22Rv1 (cell line): ENCODE measurements at regions not wholly inside any gene's neighbourhood (a gene's known extent, or its start where the extent isn't known, plus 50 kb on each side); places are given as distances from the start of the nearest gene placed in this dataset.
"Not testable (repeated sequence)": the region's sequence is repeated elsewhere in the genome, so short reads cannot be mapped to it uniquely, and the experiment has no call there.

Source experiments
- H3K27ac ChIP-seq: fragments of 450-650 bp; 2 replicates; pipeline ENCODE4 v1.5.1; 2017
- ZFX ChIP-seq: fragments of 450-650 bp; IDR thresholded peaks from 2 replicates; pipeline ENCODE4 v1.6.1; 2017; ENCODE audit warnings: antibody characterized with exemption, borderline replicate concordance
- TF ChIP-seq, protein P1 (sequence below): fragments of 450-650 bp; IDR thresholded peaks from 2 replicates; pipeline ENCODE4 v1.5.1; 2017; ENCODE audit warnings: mild to moderate bottlenecking

DNA sequence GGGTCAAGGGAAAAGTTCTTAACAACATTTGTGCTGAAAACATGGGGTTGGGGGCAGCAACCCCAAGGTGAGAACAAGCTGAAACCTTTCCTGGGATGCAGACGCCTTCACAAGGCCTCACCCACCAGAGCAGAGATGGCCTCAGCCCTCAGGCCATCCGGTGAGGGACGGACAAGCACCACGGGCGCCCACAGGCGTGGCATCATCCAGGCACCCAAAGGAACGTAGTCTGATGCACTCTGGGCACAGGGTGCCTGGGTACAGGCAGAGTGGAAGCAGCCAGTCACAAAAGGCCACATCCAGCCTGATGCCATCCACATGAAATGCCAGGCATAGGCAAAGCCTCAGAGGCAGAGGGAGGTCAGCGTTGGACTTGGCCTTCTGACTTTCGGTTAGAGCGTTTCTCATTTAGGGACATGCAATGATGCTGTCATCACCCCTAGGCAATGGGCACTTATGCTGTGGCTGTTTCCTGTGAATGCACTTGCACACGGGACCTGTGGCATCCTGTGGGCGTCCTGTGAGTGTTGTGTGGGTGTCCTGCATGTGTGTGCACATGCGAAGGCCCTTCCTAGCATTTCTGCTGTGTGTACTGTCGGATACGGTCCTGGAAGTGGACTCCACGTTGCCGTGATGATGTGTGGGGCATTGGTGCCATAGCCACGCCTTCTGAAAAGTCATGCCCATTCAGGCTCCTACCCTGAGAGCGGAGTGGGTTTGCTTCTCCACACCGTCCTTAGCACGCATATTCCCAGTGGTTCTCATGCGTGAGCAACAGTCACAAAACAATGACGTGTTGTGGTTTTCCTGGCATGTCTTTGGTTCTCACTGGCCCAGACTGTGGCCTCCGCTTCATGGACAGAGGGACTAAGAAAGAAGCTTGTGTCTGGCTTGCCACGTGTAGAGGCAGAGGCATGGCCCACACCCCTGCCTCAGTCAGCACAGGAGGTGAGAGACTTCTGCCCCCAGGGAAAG, 52.7 kb upstream of the ZNF469 start:
- no peak overlapping the region for H3K27ac ChIP-seq
- no peak for TF ChIP-seq ZFX
- TF ChIP-seq, protein P1, sequence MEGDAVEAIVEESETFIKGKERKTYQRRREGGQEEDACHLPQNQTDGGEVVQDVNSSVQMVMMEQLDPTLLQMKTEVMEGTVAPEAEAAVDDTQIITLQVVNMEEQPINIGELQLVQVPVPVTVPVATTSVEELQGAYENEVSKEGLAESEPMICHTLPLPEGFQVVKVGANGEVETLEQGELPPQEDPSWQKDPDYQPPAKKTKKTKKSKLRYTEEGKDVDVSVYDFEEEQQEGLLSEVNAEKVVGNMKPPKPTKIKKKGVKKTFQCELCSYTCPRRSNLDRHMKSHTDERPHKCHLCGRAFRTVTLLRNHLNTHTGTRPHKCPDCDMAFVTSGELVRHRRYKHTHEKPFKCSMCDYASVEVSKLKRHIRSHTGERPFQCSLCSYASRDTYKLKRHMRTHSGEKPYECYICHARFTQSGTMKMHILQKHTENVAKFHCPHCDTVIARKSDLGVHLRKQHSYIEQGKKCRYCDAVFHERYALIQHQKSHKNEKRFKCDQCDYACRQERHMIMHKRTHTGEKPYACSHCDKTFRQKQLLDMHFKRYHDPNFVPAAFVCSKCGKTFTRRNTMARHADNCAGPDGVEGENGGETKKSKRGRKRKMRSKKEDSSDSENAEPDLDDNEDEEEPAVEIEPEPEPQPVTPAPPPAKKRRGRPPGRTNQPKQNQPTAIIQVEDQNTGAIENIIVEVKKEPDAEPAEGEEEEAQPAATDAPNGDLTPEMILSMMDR = no peak

DNA sequence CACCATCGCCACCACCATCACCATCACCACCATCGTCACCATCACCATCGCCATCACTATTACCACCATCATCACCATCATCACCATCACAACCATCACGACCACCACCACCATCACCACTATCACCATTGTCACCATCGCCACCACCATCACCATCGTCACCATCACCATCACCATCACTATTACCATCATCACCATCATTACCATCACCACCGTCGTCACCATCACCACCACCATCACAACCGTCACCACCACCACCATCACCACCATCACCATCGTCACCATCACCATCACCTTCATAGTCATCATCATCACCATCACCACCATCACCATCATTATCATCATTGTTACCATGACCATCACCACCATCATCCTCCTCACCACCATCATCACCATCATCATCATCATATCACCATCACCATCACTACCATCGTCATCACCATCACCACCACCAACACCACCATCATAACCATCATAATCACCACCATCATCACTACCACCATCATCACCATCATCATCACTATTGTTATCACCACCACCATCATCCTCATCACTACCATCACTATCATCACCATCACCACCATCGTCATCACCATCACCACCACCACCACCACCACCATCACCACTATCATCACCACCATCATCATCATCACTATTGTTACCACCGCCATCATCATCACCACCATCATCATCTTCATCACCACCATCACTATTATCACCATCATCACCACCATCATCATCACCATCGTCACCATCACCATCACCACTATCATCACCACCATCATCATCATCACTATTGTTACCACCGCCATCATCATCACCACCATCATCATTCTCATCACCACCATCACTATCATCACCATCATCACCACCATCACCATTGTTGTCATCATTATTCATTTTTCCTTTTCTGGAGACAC, 51.5 kb upstream of the ZNF469 start:
- no peak overlapping the region for H3K27ac ChIP-seq
- TF ChIP-seq ZFX = no peak
- TF ChIP-seq, protein P1 = no peak

DNA sequence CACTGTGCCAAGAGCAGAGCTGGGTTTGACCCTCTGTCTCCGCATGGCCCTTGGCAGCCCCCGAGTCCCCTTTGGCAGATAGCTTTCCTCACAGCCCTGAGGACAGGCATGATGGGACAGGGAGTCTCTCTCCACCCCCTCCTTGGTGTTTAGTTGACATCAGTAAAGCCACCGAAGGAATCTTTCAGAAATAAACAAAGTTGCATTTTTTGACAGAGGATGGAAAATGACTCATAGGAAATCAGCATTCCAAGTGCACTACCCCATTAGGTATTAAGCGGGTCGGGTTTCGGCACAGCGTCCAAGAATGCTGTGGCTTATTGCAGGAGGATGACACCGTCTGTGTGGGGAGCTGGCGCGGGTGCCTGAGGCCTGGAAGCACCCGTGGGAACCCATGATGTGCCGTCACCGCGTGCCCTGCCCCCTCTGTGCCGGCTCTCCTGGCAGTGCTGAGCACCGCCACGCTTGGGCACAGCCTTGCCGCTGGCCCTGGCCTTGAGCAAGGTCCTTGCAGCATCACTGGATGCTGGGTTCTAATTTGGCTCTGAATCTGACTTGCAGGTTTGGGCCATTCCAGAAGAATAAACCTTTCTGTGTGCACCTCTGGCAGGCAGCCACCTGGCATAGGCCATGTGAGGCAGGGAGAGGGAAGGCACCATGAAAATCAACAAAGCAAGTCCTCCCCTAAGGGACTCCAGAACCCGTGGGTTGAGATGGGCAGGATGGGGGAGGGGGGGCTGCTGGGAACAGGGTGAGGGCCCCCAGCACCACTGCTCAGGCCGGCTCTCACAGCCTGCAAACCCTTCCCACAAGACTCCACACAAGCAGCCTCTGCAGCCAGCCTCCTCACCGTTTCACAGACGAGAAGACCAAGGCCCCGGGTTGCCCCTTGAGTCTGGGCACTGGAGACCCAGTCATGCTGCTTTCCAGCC, 50.5 kb upstream of the ZNF469 start:
- no peak for TF ChIP-seq ZFX
- TF ChIP-seq, protein P1 = no peak
- H3K27ac ChIP-seq = no peak overlapping the region

DNA sequence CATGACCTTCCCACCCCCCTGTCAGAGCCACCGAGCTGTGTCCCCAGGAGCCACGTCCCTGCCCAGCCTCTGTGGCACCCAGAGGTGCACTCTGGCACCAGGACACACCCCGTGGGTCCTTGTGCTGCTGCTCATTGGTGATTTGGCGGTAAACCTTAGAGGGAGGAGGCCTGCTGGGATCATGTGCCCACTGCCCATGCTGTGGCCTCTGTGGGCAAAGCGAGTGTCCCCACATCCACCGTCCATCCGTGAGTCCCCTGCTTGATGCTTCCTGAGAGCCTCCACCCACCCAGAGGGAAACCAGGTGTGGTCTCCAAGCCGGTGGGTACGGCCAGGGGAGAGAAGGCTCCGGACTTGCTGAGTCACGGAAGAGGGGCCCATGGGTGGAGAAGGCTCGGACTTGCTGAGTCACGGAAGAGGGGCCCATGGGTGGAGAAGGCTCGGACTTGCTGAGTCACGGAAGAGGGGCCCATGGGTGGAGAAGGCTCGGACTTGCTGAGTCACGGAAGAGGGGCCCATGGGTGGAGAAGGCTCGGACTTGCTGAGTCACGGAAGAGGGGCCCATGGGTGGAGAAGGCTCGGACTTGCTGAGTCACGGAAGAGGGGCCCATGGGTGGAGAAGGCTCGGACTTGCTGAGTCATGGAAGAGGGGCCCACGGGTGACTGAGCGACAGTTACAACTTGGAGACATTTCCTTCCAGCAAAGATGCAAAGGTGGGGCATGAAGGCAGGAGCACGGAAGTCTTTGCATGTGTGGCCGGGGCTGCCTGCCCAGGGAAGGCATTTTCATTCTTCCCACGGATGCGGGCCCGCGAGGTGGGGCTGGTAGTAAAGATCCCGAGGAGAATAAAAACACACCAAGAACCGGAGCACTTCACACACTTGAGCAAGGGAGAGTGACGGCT, 49.6 kb upstream of the ZNF469 start:
- not testable (repeated sequence) for H3K27ac ChIP-seq
